Superior temporal gyrus (tissue), 1 donor: ENCODE measurements at regions not wholly inside any gene's neighbourhood (a gene's known extent, or its start where the extent isn't known, plus 50 kb on each side); places are given as distances from the start of the nearest gene placed in this dataset.
"Not testable (repeated sequence)": the region's sequence is repeated elsewhere in the genome, so short reads cannot be mapped to it uniquely, and the experiment has no call there.

Experiments
- DNase-seq: peaks from one replicate; pipeline ENCODE4 v3.0.0-alpha.2; 2016; ENCODE audit errors: extremely low spot score

DNA sequence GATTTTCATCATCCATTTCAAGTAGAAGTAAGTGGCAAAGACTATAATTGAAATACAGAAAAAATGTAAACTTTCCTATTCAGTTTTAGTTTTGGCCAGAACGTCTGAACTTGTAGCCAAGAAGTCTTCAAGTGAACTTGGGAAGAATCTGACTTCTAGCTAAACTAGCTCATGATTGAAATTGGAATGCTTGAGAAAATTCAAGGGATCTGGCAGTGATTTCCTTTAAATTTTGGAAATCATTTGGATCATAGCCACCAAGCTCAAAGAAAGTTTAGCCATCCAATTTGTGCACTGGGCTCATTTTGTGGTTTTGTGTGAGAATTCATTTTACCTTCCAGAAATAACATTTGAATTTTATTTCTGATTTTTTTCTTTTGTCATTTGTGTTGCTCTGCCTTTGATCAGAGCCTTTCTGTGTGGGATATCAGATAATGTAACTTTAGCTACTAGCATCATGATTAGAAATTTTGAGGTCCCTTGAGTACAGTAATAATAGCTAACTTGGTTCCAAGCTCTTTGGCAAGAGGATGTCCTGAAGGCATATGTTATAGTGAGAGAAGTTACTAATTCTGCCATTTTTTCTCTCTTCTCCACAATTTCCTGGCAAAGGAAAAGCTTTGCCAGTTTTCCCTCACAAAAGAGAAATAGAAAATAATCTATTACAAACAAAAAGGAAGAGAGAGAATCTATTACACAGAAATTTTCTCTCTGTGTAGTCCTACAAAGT, 2123.7 kb upstream of the RAG2 start:
- DNase-seq = no peak

DNA sequence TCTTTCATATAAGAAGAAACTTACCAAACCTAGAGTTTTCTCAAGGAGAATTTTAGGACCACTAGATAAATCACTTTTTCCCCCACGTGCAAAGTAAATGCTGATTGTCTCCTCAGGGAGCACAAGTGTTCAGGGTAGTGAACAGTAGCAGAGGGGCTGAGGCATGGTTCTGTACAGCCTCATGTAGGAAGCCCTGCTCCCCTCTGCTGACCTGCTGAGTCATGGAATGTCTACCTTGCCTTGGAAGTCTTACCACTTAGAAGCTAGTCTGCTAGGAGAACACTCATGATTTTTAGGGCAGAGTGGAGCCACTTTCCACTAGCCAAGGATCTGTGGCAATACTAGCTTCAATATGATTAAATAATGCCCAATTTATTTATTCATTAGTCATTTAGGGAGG, 2120.6 kb upstream of the RAG2 start:
- no peak for DNase-seq

DNA sequence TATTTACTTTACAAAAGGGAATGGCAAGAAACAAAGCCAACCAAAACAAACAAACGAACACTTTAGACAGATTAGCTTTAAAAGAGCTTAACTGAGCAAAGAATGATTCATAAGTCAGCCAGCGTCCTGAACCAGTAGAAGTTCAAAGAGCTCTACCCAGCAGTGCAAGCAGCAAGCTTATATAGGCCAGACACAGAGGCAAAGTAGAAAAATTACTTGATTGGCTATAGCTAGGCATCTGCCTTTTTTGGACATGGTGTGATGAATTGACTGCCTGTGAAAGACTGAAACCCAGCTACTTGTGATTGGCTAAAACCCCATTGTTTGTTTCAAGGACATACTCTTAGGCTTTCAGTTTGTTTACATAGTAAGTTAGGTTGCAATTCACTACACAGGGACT, 2120.0 kb upstream of the RAG2 start:
- DNase-seq = no peak

DNA sequence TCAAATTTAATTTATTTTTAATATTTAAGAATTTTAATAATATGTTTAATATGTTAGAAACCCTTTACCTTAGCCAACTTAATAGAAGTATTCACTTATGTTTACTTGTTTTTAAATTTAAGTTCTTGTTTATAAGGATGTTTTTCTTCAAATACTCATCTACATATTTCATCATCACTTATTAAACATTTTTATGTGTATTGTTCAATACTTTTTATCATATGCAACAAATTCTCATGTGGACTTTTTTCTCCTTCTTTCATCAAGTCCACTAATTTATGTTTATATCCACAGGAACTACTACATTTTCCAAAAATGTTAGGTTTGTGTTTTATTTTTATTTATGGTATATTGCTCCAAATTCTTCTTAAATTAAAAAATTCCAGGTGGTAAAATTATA, 2113.1 kb upstream of the RAG2 start:
- no peak for DNase-seq

DNA sequence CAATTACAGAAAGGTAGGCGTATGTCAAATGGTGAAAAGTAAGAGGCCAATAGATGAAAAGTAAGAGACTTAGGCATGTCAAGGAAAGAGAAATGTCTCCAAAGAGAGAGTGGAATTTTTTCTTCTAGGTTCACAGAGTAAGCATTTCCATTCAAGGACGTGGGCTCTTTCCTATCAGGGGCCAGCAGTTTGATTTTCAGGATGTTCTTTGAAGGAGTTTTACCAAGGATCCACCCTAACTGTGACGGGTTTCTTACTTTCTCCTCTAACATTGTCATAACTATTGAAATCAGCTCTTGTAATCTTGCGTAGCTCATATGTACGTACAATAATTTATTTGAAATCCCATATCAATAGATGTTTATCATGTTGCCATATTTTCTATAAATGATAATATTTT, 2112.2 kb upstream of the RAG2 start:
- DNase-seq = no peak

DNA sequence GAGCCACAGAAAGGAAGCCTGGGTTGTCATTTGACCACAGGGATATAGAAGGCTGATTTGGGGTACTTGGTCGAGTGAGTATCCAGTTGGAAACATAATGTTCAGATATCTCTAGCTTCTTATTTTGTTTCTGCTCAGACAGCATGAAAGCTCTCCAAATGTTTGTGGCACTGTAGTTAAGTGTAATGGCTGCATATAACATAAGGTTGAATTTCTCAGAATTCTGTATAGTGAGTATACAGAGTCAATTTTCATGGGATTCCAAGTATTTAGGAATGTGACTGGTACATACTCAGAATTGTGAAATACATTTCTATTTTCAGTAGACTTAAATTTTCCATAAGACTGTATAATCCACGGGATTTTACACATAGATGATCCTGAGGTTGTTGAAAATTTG, 2102.1 kb upstream of the RAG2 start:
- DNase-seq = no peak

DNA sequence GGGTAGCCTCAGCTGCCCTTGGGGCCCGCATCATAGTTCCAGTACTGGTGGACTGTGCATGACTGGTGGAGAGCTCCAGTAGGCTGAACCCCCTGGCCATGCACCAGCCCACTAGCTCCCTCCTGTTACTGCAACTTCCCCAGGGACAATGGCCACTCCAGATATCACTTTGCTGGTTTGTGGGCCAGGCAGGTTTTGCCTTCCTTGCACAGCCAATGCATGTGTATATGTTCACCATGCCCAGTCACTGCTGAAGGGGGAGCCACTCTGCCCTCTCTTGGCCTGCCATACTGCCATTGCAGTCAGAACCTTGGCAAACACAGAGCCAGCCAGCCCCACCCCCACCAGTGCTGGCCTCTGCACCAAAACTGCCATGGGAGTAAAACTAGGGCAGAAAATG, 2095.3 kb upstream of the RAG2 start:
- DNase-seq = no peak

DNA sequence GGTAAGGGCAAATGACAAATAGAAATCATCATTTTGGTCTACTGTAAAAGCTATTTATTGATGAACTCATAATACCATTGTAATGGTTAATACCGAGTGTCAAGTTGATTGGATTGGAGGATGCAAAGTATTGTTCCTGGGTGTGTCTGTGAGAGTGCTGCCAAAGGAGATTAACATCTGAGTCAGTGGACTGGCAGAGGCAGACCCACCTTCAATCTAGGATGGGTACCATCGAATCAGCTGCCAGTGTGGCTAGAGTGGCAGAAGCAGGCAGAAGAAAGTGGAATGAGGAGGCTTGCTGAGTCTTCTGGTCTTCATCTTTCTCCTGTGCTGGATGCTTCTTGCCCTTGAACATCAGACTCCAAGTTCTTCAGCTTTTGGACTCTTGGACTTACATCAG, 2092.2 kb upstream of the RAG2 start:
- DNase-seq = not testable (repeated sequence)

DNA sequence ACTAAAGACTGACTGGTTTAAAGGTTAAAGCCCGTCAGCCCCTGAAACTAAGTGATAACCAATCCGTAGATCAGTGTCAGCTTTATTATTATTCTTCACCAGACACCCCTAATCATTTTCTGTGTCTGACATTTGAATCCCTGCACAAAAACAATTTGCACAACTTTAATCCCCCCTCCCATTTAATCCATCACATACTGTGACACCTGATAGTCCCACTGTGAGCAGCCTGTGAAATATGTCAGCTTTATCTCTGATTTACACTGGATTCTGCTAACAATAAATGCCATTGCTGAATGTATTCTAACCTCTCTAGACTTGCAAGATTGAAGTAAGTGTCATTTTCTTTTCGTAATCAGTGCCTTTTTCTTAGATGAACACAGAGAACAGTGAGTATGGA, 2089.0 kb upstream of the RAG2 start:
- DNase-seq = no peak

DNA sequence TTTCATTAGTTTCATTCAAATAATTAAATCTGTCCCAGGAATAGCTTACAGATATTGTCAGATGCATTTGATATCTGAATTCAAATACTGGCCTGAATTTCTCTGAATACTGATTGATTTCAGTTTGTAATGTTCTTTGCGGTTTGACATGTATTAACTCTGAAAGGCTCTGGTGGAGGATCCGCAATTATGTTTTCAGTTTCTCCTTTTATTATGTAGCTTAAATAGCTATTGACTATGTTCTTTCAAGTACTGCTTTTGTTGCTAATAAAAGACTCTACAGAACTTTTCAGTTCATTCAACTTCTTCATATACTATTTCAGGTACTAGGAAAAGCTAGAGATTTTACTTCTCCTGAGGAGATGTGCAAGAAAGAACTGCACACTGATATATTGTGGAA, 2085.4 kb upstream of the RAG2 start:
- no peak for DNase-seq

DNA sequence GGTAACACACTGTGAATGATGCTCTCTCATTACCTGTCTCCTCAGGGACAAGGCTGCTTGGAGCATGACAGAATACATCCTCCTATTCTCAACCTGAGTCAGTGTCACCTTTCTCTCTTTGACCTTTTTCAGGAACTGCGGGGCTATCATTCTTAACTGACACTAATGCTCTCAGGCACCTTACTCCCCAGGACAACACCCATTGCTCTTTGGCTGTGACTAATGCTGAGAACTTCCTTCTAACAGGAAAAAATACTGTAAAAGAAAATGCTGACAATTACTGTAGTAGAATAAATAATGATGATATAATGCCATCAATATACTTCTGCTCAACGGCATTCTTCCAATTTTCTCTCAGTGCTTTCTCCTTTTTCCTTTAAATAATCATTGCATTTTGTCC, 2082.7 kb upstream of the RAG2 start:
- no peak for DNase-seq

DNA sequence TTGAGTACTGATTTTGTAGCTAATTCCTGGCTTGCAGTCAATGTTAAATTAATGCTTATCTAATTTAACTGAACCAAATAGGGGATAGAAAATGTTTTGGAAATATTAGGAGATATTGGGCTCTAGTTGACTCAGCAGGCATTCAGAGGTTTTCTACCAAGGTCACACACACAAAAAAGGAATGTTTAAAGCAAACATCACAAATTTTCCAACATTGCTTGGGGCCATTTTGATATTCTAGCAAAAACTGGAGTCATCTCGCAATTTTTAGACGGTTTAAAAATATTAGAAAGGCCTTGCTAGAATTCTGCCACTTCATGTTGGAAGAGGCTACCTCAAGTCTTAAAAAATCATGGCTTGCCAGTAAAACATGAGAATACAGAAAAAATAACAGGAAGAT, 2082.1 kb upstream of the RAG2 start:
- DNase-seq = no peak

DNA sequence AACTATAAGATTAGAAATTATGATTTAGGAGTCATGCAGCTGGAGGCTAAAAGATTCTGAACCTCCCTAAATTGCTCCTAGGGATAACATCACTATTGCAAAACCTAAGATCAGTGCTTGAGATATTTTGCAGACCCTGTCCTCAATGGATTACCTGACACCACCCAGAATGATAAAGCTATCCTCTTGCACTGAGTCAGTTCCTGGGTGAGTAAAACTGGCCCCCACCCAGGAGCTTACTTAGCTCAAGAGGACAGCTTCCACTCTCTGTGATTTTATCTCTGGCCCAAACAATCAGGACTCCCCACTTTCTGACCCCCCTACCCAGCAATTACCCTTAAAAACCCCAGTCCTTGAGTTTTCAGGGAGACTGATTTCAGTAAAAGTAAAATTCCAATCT, 2074.4 kb upstream of the RAG2 start:
- DNase-seq = no peak

DNA sequence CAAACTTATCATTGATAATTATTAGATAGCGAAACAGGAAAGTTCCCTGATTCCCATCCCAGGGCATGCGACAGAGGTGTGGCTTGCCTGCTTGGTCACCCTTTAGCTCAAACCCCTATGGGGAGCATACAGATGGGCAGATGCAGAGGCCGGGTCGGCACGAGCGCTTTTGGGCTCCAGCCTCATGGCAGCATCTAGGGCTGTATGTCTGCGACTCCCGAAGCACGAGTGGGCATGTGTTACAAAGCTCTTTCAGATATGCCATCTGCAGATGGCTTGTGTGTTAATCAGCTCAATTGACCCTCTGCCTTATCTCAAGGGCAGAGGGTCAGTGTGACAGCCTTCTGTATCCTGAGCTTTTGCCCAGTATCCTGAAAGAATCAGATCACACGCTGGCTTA, 2069.3 kb upstream of the RAG2 start:
- no peak for DNase-seq

DNA sequence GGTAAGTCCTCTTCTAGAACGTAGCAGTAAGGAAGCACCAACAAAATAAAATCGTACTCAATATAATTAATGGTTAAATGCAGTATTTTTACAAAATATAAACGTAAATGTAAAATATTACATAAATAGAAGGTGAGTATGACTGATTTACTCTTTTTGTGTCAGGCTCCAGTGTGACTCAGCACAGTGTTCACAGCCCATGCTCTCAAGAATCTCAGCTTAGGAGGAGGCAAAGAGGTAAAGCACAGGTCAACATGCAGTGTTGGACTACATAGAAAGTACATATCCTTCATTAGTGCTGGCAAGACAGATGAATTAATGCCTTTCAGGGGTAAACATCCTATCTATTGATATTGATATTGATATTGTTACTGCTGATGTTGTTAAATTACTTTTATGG, 2050.6 kb upstream of the RAG2 start:
- DNase-seq = no peak

DNA sequence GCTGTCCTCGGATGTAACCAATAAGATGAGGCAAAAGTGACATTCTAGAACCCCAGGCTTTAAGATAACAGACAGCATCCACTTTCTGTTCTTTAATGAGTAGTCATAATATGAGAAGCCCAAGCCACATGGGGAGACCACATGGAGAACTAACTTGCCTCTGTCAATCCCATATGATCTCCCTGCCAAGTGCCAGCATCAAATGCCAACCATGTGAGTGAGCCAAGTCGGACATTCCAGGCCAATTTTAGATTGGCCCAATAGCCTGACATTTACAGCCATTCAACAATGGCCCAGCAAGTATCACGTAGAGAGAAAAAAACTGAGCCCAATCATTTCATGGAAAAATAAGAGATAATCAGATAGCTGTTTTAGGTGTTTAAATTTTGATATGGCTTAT, 2048.3 kb upstream of the RAG2 start:
- no peak for DNase-seq

DNA sequence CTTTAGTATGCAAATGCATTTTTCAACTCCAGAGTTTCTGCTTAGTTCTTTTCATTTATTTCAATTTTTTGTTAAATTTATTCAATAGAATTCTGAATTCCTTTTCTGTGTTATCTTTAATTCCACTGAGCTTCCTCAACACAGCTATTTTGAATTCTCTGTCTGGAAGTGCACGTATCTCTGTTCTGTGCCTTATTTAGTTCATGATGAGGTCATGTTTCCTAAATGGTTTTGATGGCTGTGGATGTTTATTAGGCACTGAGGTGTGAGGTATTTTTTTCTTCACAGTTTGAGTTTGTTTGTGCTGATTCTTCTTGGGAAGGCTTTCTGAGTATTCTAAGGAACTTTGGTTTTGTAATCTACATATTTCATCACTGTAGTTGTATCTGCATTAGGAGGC, 2042.8 kb upstream of the RAG2 start:
- no peak for DNase-seq

DNA sequence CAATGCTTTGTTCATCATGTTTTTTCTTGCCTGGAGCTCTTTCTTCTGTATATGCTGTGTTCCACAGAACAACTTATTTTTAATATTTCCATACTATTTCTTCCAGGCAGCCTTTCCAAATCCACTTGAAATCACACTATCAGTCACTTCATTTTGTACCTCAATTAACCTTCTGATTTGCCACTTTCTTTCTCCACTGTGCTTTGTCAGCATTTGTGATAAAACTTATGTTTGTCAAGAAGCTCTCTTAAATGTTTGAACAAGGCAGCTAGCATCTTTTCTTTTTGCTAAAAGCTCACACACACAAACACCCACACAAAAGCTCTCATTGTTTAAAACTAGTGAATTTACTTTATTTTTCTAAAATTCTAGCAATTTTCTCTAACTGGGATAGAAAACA, 2014.7 kb upstream of the RAG2 start:
- DNase-seq = no peak

DNA sequence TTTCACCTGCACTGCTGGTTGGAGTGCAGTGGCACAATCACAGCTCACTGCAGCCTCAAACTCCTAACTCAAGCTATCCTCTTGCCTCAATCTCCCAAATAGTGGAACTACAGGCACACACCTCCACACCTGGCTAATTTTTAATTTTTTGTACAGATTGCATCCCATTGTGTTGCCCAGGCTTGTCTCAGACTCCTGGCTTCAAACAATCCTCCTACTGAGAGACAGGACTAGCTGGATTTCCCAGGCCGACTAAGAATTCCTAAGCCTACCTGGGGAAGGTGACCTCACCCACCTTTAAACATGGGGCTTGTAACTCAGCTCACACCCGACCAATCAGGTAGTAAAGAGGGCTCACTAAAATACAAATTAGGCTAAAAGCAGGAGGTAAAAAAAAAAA, 2003.3 kb upstream of the RAG2 start:
- DNase-seq = not testable (repeated sequence)

DNA sequence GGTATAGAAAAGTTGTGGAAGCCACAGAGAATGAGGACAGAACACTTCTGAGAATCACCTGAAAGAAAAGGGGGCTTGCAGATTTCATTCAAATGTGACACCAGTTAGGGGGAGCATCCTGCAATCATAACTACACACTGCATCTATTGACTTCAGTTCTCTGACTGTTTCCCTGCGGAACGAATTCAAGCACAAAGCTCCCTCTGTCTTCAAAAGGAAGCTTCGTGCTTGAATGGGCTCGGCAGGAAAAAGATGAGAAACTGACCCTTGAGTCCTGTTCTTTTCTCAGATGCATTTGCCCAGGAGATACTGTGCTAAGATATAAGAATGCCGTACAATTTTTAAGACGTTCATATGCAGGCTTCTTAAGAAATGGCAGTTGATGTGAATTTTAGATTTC, 2000.4 kb upstream of the RAG2 start:
- DNase-seq = peak; percentile 21

DNA sequence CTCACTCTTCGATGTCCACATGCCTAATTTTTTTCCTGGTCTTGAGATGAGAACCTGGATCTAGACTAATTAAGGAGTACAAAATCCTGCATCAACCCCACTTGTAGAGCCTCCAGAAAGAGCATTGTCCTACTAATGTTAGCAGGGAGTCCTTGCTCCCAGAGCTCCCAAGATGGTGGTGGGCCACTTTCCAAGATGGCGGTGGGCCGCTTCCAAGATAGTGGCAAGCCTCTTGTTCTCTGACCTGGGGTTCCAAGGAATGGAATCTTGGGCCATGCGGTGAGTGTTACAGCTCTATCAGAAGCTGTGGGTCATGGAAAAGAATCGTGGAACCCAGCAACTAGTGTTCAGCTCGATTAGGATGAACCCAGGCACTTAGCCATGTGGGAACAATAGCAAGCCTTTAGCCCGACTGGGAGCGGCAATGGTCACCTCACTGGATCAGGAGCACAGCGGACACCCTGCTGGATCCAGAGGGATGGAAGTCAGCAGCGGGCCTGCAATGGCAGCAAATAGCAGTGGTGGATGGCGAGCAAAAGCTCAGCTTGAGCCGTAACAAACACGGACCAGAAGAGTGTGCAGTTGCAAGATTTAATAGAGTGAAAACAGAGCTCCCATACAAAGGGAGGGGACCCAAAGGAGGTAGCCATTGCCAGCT, 1997.5 kb upstream of the RAG2 start:
- not testable (repeated sequence) for DNase-seq

DNA sequence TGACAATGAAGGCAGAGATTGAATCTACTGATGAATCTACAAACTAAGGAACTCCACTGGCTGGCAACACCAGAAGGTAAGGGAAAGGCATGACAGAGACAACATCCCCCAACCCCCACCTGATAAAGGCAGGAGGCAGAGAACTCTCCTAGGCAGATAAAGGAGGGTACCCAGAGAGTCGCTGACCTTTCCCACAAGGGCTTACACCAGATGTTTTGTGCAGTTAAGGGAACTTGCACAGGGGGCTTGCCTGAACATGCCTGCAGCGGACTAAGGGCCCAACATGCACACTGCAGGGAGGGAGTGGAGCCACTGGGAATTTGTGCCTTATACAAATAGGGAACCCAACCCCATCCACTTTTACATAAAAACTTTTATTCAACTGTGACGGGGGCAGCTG, 1996.9 kb upstream of the RAG2 start:
- no peak for DNase-seq

DNA sequence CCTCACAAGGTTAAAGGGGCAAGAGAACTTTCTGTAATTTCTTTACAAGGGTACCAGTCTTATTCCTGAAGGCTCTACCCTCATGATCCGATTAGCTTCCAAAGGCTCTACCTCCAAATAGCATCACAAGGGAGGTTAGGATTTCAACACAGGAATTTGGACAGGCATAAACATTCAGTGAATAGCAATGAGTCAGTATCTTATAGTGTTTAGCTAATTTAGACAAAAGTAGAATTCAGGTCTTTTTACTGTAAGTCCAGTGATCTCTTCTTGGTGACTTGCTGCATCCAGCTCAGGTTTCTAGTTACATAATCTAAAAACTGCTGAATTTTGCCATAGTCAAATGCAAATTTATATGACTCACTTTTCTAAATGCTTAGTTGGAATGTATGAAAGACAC, 1995.6 kb upstream of the RAG2 start:
- peak; percentile 26 for DNase-seq

DNA sequence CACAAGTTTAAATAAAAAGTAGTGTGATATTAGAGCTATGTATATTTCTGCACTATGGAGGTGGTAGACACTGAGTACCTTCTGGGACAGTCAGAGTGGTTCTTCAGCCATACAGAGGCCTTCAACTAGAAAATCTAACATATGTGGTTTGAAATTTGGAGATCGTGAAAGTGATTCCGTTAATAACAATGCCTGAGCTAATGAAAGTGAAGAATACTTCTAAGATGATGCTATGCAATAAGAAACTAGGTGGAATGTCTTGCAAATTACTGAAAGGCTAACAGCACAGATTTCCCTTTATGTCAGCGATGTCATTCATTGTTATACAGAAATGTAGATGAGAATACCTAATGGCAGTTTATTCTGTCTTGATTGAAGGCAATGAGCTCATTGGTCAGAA, 1984.7 kb upstream of the RAG2 start:
- DNase-seq = no peak
